ENCODE measurements at regions not wholly inside any gene's neighbourhood (a gene's known extent, or its start where the extent isn't known, plus 50 kb on each side); places are given as distances from the start of the nearest gene placed in this dataset.

DNA sequence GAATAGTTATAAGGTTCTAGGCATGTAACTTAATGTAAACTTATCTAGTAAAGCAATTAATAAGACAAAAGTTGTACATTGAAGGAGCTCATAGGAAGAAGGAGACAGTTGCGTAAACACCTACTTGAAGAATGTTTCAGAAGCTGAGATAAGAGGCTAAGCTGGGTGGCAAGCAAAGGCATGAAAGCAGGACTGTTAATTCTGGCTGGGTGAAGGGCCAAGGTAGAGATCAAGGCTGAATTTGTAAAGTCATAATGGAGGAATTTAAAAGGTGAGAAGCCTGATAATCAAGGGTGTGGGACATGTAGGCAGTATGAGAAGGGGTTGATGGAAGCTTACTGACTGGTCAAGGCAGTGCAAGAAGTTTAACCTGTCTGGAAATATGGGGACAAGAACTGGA is 80.4 kb upstream of the TGFBR2 start:
- CTCF ChIA-PET = no interaction called here
- TF ChIP-seq, protein P1, sequence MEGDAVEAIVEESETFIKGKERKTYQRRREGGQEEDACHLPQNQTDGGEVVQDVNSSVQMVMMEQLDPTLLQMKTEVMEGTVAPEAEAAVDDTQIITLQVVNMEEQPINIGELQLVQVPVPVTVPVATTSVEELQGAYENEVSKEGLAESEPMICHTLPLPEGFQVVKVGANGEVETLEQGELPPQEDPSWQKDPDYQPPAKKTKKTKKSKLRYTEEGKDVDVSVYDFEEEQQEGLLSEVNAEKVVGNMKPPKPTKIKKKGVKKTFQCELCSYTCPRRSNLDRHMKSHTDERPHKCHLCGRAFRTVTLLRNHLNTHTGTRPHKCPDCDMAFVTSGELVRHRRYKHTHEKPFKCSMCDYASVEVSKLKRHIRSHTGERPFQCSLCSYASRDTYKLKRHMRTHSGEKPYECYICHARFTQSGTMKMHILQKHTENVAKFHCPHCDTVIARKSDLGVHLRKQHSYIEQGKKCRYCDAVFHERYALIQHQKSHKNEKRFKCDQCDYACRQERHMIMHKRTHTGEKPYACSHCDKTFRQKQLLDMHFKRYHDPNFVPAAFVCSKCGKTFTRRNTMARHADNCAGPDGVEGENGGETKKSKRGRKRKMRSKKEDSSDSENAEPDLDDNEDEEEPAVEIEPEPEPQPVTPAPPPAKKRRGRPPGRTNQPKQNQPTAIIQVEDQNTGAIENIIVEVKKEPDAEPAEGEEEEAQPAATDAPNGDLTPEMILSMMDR (IDR thresholded peaks at IDR 0.05; ENCODE audit: control extremely low read depth, extremely low read depth, low read depth, missing control alignments) = no peak

DNA sequence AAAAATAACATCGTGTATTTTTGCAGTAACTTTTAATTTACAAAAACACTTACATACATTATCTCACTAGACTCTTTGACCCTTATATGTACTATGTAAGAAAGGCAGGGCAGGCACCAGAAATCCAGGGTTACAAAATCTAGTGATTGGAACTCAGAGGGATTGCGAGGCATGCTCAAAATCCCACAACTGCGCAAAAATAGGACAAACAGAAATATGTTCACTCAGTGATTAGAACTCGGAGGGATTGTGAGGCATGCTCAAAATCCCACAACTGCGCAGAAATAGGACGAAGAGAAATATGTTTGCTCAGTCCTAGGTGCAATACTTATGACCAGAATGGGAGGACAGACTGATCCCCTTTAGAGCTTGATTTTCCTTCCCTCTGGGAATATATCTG is 79.2 kb upstream of the TGFBR2 start:
- TF ChIP-seq, protein P1 (IDR thresholded peaks at IDR 0.05; ENCODE audit: control extremely low read depth, extremely low read depth, low read depth, missing control alignments) = no peak
- CTCF ChIA-PET = interaction anchor here (0.8 kb wide), 1 partner anchor 1926 kb away, joined by 3 read pairs; no protein-coding TSS in a partner anchor
- no peak for DNase-seq (ENCODE audit: extremely low spot score)
- POLR2A ChIA-PET = no interaction called here

More for the DNA sequence above, 80.4 kb upstream of the TGFBR2 start:
- DNase-seq (ENCODE audit: extremely low spot score) = no peak
- POLR2A ChIA-PET = interaction anchor here (0.7 kb wide), 1 partner anchor 1176 kb away, joined by 5 read pairs; no protein-coding TSS in a partner anchor

GRCh38 chr3:30527720-30528119 is 78.7 kb upstream of the TGFBR2 start:
- DNase-seq (ENCODE audit: extremely low spot score) = no peak
- ChIA-PET POLR2A (no interaction called here), CTCF (interaction anchor here (0.8 kb wide), 2 partner anchors 10 to 1927 kb away, joined by 3 read pairs; no protein-coding TSS in a partner anchor)
- TF ChIP-seq, protein P1 (IDR thresholded peaks at IDR 0.05; ENCODE audit: control extremely low read depth, extremely low read depth, low read depth, missing control alignments) = no peak

GRCh38 chr3:30530084-30530483 is 76.3 kb upstream of the TGFBR2 start:
- CTCF ChIA-PET = no interaction called here
- POLR2A ChIA-PET = no interaction called here
- DNase-seq (ENCODE audit: extremely low spot score) = no peak
- TF ChIP-seq, protein P1 (IDR thresholded peaks at IDR 0.05; ENCODE audit: control extremely low read depth, extremely low read depth, low read depth, missing control alignments) = no peak

GRCh38 chr3:30531017-30531570 is 75.3 kb upstream of the TGFBR2 start:
- ChIA-PET CTCF (no interaction called here), POLR2A (no interaction called here)
- TF ChIP-seq, protein P1 (IDR thresholded peaks at IDR 0.05; ENCODE audit: control extremely low read depth, extremely low read depth, low read depth, missing control alignments) = no peak
- no peak for DNase-seq (ENCODE audit: extremely low spot score)

DNA sequence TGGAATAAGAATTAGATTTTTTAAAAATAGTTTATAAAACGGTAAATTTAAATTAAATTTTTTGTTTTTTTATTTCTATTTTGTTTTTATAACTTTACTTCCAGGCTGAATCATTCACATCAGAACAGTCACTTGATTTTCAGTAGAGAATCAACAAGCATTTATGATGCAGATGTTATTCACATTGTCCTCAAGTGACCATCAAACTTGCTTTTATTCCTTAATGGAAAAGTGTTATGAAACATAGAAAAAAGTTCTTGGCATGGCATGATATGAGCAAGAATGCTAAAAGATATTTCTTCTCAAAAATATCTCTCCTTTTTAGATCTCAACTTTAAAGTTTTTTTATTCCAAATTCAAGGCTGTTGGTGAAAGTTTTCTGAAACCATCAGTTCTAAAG is 70.9 kb upstream of the TGFBR2 start:
- ChIA-PET POLR2A (no interaction called here), CTCF (no interaction called here)
- DNase-seq (ENCODE audit: extremely low spot score) = no peak
- TF ChIP-seq, protein P1 (IDR thresholded peaks at IDR 0.05; ENCODE audit: control extremely low read depth, extremely low read depth, low read depth, missing control alignments) = no peak

All from GM10248 (cell line).